ENCODE measurements at regions not wholly inside any gene's neighbourhood (a gene's known extent, or its start where the extent isn't known, plus 50 kb on each side); places are given as distances from the start of the nearest gene placed in this dataset.

- Histone ChIP-seq H3F3A (ENCODE audit: insufficient read depth, low read length) (no peaks in the 10 kb centered on the region), H3K79me2 (ENCODE audit: insufficient read depth, low read length) (no peaks in the 10 kb centered on the region), H3K4me1 (ENCODE audit: insufficient read depth, low read length, severe bottlenecking) (no peaks in the 10 kb centered on the region), H3K27ac (ENCODE audit: low read depth, low read length, poor library complexity, severe bottlenecking) (no peak overlapping the region), H3K9ac (ENCODE audit: low read length) (no peak overlapping the region), H3K27me3 (ENCODE audit: insufficient read depth, low read length) (no peaks in the 10 kb centered on the region), H3K9me2 (ENCODE audit: low read depth, low read length) (no peaks in the 10 kb centered on the region), H3K4me3 (ENCODE audit: low read depth, low read length, poor library complexity, severe bottlenecking) (no peak overlapping the region), H2AFZ (ENCODE audit: low read length) (no peak overlapping the region), H3K9me3 (ENCODE audit: low read length) (no peaks in the 10 kb centered on the region), H4K20me1 (ENCODE audit: insufficient read depth, low read length) (no peaks in the 10 kb centered on the region), H3K36me3 (ENCODE audit: insufficient read depth, low read length) (no peaks in the 10 kb centered on the region), H3K4me2 (ENCODE audit: low read length) (no peak overlapping the region)
- TF ChIP-seq EZH2 (IDR thresholded peaks at IDR 0.05; ENCODE audit: borderline replicate concordance, low read length) (no peak), CTCF (IDR thresholded peaks at IDR 0.05; ENCODE audit: low read length) (no peak)
Measured at GRCh38 chr6:63121166-63121565, 90.1 kb upstream of the FKBP1C start.

GRCh38 chr6:63140114-63140513 is 71.2 kb upstream of the FKBP1C start:
- TF ChIP-seq EZH2 (IDR thresholded peaks at IDR 0.05; ENCODE audit: borderline replicate concordance, low read length) (no peak), CTCF (IDR thresholded peaks at IDR 0.05; ENCODE audit: low read length) (no peak)
- Histone ChIP-seq H3F3A (ENCODE audit: insufficient read depth, low read length) (no peaks in the 10 kb centered on the region), H3K9me3 (ENCODE audit: low read length) (no peaks in the 10 kb centered on the region), H3K9me2 (ENCODE audit: low read depth, low read length) (no peaks in the 10 kb centered on the region), H3K4me1 (ENCODE audit: insufficient read depth, low read length, severe bottlenecking) (no peaks in the 10 kb centered on the region), H3K79me2 (ENCODE audit: insufficient read depth, low read length) (no peaks in the 10 kb centered on the region), H2AFZ (ENCODE audit: low read length) (no peak overlapping the region), H3K27me3 (ENCODE audit: insufficient read depth, low read length) (no peaks in the 10 kb centered on the region), H3K4me3 (ENCODE audit: low read depth, low read length, poor library complexity, severe bottlenecking) (no peak overlapping the region), H3K9ac (ENCODE audit: low read length) (no peak overlapping the region), H3K4me2 (ENCODE audit: low read length) (no peak overlapping the region), H3K36me3 (ENCODE audit: insufficient read depth, low read length) (no peaks in the 10 kb centered on the region), H4K20me1 (ENCODE audit: insufficient read depth, low read length) (no peaks in the 10 kb centered on the region), H3K27ac (ENCODE audit: low read depth, low read length, poor library complexity, severe bottlenecking) (no peak overlapping the region)

- no peaks in the 10 kb centered on the region for H4K20me1 ChIP-seq (ENCODE audit: insufficient read depth, low read length)
- H3K27me3 ChIP-seq (ENCODE audit: insufficient read depth, low read length): no peaks in the 10 kb centered on the region
- no peak overlapping the region for H2AFZ ChIP-seq (ENCODE audit: low read length)
- TF ChIP-seq CTCF (IDR thresholded peaks at IDR 0.05; ENCODE audit: low read length): no peak
- TF ChIP-seq EZH2 (IDR thresholded peaks at IDR 0.05; ENCODE audit: borderline replicate concordance, low read length): no peak
- H3K9ac ChIP-seq (ENCODE audit: low read length): no peak overlapping the region
- no peaks in the 10 kb centered on the region for H3K9me2 ChIP-seq (ENCODE audit: low read depth, low read length)
- no peaks in the 10 kb centered on the region for H3K9me3 ChIP-seq (ENCODE audit: low read length)
- no peaks in the 10 kb centered on the region for H3K4me1 ChIP-seq (ENCODE audit: insufficient read depth, low read length, severe bottlenecking)
- no peak overlapping the region for H3K27ac ChIP-seq (ENCODE audit: low read depth, low read length, poor library complexity, severe bottlenecking)
- no peaks in the 10 kb centered on the region for H3F3A ChIP-seq (ENCODE audit: insufficient read depth, low read length)
- no peaks in the 10 kb centered on the region for H3K36me3 ChIP-seq (ENCODE audit: insufficient read depth, low read length)
- H3K4me3 ChIP-seq (ENCODE audit: low read depth, low read length, poor library complexity, severe bottlenecking): no peak overlapping the region
- no peaks in the 10 kb centered on the region for H3K79me2 ChIP-seq (ENCODE audit: insufficient read depth, low read length)
- no peak overlapping the region for H3K4me2 ChIP-seq (ENCODE audit: low read length)
Measured at GRCh38 chr6:63140692-63141318, 70.5 kb upstream of the FKBP1C start.
